ENCODE measurements at regions not wholly inside any gene's neighbourhood (a gene's known extent, or its start where the extent isn't known, plus 50 kb on each side); places are given as distances from the start of the nearest gene placed in this dataset.
A peak's percentile ranks its signal among the peaks of the same experiment; 100 is the strongest.
"Not testable (repeated sequence)": the region's sequence is repeated elsewhere in the genome, so short reads cannot be mapped to it uniquely, and the experiment has no call there.

DNA sequence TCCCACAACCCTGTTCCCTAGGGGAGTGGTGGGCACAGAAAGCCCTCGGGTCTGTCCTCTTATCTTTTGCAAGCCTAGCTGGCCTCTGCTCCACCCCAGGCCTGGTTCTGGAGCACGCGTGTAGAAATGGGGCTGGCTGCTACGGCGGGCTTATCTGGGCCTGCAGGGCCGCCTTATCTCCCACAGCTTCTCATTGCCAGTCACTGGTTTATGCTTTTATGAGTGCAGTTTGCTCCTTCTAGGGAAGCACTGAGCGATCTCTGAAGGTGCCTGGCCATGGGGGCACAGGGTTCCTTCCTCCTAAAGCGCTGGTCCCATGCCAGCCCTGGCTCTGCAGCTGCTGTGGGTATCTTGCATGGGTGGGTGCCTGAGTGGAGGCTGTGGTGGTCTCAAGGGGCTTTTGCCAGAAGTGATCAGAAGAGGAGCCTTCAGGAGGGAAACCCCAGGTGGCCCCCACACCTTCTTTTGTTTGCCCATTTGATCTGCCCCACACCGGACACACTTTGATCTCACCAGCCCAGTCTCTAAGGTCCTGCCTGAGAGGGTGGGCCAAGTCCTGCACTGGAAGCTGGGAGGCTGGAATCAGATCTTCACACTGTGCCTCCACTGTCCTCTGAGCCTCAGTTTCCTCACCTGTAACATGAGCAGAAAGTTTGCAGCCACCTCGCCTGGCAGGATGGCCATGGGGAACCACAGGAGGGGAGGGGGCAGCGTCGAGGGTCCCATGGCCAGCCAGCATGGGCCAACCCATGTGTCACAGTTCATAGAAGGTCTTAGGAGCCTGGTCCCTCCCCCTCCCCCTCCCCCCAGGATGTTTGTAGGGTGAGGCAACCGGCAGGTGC is 86.6 kb upstream of the FGF3 start:
- no peak for DNase-seq

DNA sequence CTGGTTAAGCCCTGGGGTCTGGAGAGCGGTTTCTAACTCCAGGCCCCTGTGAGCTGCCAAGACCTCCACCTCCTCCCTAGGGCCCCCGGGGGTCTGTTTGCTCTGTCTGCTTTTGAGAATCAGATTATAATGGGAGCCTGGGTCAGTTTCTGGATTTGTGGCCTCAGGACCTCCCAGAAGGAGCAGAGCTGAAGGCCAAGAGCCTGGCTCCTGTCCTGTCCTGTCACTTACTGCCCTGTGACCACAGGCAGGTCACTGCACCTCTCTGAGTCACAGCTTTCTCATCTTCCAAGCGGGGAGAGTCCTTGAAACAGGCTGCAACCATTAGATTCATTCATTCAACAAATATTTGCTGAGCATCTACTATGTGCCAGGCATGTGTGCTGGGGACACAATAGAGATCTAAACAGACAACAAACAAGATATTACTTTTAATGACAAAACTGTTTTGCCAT is 87.3 kb upstream of the FGF3 start:
- DNase-seq: no peak

DNA sequence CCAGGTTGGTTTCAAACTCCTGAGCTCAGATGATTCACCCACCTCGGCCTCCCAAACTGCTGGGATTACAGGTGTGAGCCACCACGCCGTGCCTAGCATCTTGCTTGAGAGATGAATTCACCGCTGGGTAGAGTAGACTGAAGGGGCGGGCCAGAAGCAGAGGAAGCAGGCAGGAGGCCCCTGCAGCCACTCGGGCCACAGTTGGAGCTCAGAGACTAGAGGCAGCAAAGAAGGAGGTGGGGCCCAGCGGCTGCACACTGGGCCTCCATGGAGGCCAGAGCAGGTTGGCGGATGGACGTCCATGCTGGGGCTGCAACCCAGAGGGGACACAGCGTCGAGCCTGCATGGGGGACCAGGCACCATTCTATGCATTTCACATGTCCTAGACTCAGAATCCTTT is 88.4 kb upstream of the FGF3 start:
- no peak for DNase-seq

DNA sequence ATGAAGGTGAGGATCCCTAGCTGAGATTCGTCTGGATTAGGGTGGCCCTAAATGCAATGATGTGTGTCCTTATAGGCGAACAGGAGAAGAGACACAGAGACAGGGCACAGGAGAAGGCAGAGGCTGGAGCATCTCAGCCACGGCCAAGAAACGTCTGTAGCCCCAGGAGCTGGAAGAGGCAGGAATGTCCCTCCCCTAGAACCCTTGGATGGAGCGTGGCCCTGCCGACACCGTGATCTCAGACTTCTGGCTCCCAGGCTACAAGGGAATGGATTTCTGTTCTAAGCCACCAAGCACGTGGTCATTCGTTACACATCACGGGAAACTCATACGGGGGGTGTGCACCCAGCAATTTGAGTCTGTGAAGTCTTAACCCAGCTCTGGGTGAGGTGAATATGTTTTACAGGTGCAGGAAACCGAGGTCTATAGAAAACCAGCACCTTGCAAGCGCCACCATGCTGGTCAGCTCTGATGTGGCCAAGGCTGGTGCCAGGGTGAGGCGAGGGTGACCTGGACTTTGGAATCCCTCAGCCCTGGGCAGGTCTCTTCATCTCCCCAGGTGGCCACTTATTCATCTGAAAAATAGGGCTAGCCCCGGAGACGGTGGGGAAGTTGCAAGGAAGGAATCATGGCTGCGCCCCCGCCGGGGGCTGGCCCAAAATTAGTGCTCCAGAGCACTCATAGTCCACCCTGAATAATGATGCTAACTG is 89.5 kb upstream of the FGF3 start:
- DNase-seq: no peak

DNA sequence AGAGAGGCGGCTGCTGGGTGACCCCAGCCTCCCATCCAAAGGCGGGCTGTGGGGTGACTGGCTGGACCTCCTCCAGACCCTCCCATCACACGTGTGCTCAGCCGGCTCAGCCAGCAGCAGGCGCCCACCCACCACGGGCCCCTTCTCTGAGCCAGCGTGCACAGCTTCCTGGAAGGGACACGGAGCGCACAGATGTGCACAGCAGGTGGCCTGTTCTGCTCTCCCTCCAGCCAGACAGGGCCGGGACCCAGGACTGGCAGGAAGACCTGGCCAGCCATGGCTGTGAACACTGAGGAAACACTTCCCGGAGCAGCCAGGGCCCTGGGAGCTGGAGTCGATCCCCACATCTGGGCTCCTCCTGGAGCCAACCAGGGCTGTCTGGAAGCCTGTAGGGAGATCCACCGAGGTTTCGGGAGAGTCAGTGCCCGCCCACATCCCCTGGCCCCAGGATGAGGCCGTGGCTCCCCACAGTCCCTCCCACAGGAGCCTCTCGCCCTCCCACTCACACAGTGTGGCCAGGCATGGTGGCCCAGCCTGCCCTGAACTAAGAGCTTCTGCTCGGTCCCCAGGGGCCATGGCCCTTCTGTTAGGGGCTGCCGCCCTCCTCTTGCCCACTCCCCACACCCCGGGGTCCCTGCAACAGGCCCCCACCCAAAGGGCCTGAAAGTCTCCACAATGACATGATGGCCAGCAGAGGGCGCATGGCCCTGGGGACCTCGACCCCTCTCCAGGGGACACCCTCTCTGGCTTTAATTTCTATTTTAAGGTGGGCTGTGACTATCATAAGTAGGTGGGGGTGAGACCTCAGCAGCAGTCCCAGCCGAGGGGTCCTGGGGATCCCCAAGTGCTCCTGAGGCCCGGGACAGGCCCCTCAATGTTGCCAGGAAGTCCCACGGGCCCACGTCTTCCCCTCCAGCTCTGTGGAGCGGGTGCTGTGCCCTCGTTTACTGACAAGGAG is 90.6 kb upstream of the FGF3 start:
- no peak for DNase-seq

DNA sequence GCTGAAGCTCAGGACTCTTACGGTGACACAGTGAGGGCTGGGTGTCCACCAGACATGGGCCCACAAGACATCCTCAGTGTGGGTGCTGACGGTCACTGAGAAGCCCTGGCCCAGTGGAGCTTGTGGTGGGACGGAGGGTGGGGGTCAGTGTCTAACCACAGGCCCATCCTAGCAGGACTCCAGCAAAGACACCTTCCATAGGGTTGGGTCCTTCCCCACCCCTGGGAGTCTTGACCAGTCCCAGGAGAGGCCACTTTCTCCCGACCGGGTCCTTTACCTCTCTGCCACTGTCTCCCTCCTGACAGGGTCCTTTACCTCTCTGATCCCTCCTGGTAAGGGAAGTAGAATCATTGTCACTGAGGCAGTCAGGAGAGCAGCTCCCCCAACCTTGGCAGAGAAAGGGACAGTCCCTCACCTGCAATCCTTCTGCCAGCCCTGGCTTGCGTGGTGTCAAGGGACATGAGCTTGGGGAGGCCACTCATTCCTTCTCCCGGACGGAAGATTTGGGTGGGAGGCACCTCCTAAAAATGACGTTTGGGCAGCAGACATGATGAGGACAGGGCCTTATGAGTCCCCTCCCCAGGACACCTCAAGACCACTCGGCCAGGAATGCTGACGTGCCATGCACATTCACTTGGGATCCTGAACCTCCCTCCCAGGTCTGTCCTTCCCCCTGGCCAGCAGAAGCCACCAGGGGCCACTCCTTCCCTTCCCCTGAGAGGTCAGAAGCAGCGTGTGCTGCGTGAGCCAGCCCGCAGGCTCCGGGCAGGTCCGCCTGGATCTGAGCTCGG is 91.5 kb upstream of the FGF3 start:
- no peak for DNase-seq

DNA sequence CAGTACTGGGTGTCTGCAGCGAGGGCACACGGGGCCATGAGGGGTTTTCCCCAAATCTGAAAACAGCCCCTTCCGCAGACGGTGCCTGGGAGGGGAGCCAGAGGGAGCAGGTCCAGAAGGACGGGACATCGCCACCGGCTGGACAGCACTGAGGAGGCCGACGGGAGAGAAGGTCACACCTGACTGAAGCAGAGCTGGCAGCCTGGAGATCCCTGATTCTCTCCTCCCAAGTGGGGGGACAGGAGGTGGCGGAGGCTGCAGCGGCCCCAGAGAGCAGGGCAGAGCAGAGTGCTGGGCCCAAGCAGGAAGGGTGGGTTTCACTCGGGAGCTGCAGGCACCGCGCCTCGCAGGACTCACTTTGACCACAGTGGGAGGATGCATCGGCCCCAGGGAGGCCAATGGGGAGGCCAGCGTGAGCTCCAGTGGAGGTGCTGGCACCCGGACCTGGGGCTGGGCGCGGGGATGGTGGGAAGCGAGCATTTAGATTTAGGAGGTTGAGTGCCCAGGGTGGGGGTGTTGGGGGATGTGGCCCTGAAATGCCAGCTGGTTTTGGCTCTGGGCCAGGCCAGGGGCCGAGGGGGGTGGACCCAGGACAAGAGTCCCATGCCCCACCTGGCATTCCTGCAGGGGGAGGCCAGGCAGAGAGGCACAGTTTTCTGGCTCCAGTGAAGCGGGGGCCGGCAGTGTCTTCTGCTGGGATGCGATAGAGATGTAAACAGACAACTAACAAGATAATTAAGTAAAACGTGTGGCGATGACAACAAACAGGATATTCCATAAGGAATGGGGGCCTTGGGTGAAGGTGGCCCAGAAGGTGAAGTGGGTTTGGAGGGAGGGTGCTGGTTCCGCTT is 92.3 kb upstream of the FGF3 start:
- no peak for DNase-seq

DNA sequence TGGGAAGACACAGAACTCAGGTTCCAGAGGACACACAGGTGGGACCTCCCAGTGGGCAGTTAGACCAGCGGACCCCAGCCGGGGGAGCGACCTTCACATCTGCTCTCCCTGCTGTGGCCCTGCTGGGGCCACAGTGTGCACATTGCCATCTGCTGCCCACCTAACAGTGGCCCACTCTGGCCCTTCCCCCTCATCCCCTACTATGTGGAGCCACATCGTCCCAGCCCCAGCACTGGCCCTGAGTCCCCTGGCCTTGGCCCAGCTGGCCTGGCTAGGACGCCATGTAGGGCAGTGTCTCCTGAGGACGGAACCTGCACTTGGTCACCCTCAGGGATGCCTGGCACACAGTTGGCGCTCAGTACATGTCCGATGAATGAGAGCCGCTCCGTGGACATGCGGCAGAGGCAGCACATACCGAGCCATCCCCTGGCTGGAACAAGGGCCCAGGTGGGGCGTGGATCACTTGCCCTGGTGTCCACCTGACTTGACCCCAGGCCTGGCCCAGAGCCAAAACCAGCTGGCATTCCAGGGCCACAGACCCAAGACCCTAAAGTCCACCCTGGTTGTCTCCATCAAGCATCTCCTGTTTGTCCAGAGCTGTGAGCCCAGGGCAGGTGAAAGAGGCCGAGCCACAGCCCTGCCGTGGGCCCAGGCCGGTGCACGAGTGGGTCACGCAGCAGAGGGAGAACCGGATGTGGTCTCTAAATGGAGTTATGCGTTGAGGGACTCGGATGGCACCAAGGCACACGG is 93.1 kb upstream of the FGF3 start:
- no peak for DNase-seq

DNA sequence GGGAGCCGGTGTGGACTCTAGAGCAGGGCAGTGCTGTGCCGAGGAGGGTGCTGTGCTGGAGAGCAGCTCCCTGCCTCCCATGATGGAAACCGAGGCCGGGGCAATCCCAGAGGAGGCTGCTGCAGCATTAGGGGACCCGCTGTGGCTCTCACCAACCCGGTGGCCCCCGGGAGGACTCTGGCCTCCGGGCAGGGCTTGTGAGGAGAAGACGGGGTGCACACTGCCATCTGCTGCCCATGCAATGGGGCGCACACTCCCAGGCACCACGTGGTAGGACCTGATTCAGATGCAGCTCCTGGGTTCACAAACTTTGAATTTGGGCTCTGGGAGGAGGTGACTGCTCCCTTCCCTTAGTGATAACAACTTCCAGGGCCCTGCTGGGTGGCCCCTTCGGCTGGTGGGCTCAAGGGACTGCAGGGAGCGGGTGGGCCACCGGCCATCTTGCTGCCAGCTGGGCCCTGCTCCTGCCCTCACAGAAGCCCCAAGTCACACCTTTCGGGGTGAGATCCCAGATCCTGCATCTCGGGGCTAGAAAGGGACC is 93.8 kb upstream of the FGF3 start:
- no peak for DNase-seq

DNA sequence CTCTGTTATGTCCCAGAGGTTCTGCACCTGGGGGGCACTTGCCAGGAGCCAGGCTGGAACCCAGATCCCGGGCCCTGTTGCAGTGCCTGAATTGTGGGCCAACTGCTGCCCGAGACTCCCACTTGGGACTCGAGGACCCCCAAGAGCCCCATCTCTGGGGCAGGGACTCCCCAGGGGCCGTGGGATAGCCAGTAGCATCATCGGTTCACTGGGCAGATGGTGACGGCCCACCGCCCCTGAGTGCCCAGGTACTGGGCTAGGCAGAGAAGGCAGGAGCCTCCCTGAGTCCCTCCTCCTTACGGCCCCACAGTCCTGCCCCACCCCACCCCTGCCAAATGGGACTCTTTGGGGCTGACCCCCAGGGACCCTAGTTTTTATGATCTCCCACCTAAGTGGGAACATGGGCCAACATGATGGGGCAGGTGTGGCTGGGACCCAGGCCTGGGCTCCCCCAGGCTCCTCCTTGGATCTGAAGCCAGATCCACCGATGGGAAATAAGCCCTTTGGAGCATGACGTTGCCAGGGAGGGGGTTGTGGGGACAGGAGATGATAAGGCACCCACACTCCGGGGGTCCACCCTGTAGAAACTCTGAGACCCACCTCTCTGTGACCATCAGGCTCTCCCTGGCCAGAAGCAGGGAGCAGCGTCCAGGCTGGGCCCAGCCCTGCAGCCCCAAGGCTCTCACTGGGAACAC is 94.5 kb upstream of the FGF3 start:
- DNase-seq: no peak

DNA sequence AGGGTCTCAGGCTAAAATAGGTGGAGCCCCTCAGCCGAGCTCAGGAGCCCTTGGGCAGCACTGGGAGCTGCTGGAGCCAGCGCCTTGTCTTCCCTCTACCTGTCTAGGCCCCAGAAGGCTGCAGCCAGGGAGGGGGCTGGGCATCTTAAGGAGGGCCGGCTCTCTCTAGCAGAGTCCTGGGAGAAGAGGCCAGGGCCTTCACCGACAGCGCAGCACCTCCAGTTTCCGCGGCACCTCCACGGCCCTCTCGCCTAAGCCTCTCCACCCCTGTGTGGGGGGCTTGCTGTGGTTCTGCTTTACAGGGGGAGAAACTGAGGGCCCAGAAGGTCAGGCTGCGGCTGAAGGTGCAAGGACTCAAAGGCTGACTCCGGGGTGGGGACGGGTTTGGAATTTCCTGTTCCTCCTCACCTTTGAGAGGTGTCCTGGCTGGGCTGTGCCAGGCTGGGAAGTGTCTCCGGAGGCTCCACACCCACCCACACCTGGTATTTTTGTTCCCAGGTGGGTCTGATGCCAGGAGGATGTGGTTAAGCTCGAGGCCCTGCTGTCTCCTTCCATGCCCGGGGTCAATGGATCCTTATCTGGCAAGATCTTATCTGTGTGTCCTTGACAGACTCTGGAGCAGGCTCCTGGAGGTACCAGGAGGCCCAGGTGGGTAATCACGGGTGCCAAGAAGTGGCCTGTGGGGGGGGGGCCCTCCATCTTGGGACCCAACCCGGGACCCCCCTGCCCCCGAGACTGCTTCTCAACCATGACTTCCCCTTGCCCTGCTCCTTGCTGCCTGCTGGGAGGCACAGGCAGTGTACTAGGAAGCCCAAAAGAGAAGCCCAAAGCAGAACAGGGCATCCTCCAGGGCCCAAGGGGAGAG is 95.3 kb upstream of the FGF3 start:
- no peak for DNase-seq

DNA sequence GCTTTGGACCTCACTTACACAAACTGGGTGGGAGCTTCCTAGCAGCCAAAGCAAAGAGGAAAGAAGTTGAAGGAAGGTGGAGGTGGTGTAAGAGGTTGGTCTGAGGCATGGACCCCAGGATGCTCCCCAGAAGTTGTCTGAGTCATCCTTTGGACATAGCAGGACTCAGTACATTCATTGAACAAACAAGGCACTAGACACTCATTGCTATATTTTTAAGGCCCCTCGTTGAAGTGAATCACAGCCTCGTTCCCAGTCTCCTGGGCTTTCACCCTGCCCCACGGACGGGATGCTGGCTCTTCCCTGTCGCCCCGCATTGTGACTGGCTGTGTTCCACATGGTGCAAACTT is 95.9 kb upstream of the FGF3 start:
- DNase-seq: no peak

DNA sequence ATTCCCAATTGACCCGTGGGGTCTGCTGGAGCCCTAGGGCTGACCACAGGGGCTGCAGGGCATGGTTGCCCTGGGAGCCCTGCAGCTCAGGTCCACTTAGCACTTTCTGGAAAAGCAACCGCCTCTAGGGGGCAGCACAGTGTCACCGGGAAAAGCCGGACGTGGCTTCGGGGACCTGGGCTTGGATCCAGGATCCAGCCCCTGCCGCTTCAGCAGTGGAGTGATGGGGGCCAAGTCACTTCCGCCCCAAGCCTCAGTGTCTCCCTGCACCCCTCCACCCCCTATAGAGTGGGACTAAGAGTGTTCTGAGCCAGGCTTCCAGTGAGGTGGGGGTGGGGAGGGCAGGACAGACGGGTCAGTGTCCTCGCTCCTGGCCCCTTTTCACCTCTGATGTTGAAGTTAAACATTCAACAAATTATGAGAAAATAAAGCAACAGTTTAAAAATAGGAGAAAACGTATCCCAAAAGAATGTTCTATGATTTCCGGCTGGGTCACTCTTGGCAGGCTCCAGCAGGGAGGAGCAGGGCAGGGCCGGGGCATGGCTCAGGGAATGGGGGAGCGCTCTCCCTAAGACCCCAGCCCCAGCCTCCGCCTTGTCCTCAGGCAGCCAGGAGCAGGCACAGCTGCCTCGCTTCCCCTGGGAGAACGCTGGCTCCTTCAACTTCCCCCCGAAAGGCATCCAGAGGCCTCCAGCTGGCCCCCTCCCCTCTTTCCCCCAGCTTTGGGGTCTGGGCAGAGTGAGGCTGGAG is 96.5 kb upstream of the FGF3 start:
- DNase-seq: peak; percentile 26

DNA sequence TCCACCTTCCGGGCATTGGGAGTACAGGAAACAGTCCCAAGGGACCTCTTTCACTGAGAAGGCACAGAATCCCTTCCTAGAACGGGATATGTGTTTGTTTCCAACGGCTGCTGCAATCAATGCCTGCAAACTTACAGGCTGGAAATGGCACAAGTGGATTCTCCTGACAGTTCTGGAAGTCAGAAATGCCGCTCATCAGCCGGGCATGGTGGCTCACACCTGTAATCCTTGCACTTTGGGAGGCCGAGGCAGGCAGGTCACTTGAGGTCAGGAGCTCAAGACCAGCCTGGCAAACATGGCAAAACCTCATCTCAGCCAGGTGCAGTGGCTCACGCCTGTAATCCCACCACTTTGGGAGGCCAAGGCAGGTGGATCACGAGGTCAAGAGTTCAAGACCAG is 97.0 kb upstream of the FGF3 start:
- DNase-seq: not testable (repeated sequence)

DNA sequence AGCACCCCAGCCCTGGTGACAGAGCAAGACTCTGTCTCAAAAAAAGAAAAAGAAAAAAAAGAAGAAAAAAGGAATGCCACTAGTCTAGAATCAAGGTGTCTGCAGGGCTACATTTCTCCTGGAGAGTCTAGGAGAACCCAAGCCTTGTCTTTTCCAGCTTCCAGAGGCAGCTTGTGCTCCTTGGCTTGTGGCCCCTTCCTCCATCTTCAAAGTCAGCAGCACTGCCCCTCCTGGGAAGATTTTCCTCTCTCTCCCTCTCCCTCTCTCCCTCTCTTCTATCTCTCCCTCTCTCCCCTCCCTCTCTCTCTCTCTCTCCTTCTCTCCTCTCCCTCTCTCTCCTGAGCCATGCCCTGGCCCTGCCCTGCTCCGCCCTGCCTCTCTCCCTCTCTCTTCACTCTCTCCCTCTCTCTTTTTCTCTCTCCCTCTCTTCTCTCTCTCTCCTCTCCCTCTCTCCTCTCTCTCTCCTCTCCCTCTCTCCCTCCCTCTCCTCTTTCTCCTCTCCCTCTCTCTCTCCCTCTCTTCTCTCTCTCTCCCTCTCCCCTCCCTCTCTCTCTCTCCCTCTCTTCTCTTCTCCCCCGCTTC is 97.7 kb upstream of the FGF3 start:
- no peak for DNase-seq

DNA sequence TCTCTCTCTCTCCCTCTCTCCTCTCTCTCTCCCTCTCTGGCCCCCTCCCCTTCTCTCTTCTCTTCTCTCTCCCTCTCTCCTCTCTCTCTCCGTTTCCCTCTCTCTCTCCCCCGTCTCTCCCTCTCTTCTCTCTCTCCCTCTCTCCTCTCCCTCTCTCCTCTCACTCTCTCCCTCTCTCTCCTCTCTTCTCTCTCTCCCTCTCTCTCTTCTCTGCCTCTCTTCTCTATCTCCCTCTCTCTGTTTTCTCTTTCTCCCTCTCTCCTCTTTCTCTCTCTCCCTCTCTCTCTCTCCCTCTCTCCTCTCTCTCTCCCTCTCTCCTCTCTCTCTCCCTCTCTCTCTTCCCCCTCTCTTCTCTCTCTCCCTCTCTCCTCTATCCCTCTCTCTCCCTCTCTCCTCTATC is 98.3 kb upstream of the FGF3 start:
- no peak for DNase-seq

DNA sequence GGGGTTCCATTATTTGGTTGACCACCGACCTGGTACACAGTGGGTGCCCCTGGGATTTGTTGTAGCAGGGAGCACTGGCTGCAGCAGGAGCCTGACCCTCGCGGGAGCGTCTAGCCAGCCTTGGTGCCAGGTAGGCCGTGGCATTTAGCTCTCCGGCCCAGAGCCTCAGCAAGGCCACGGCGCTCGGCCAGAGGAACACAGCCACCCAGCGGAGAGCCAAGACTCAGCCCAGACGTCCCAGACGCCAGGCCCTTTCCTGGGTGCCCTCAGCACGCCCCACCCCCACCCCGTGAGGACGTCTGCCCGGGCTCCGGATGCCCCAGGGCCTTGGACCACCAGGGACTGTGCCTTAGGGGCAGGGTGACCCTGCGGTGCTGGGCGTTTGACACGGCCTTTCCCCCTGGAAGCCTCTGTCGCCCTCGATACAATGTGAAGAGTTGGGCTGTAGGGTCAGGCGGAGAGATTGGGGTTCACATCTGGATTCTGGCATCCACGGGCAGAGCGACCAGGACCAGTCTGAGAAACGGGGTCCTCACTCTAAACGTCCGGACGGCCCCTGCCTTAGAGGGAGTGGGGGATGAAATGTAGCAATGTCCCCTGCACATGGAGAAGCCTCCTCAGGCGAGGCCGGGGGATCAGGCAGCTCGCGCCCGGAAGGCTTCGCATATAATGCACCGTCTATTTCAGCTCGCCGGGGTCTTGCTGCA is 99.2 kb upstream of the FGF3 start:
- DNase-seq: no peak

All from CD4-positive, alpha-beta T cell treated with Interleukin-10 for 1 hour (primary cell).